KMS-11 (cell line): ENCODE measurements at regions not wholly inside any gene's neighbourhood (a gene's known extent, or its start where the extent isn't known, plus 50 kb on each side); places are given as distances from the start of the nearest gene placed in this dataset.
A peak's percentile ranks its signal among the peaks of the same experiment; 100 is the strongest.

Experiments
- H2AFZ ChIP-seq: fragments of 200-600 bp; sonication (generic); 2 replicates; pipeline ENCODE4 v1.6.1; 2016; ENCODE audit warnings: antibody characterized with exemption, mixed run types, low read depth
- H3K27ac ChIP-seq: fragments of 200-600 bp; sonication (generic); 2 replicates; pipeline ENCODE4 v1.6.1; 2016; ENCODE audit warnings: mild to moderate bottlenecking, mixed run types
- H3K27me3 ChIP-seq: fragments of 200-600 bp; sonication (generic); 2 replicates; pipeline ENCODE4 v1.6.1; 2017; ENCODE audit warnings: mild to moderate bottlenecking, low read depth, mixed run types, moderate library complexity; ENCODE audit not compliant: insufficient read depth
- H3K36me3 ChIP-seq: fragments of 200-600 bp; sonication (generic); 2 replicates; pipeline ENCODE4 v1.6.1; 2017; ENCODE audit warnings: mild to moderate bottlenecking, mixed run types; ENCODE audit not compliant: insufficient read depth
- H3K4me1 ChIP-seq: fragments of 200-600 bp; sonication (generic); 2 replicates; pipeline ENCODE4 v1.6.1; 2016; ENCODE audit warnings: mild to moderate bottlenecking, low read depth, mixed run types; ENCODE audit not compliant: poor library complexity, severe bottlenecking
- H3K4me2 ChIP-seq: fragments of 200-600 bp; sonication (generic); 2 replicates; pipeline ENCODE4 v1.7.0; 2016; ENCODE audit warnings: mild to moderate bottlenecking, mixed run types
- H3K4me3 ChIP-seq: fragments of 200-600 bp; sonication (generic); IDR thresholded peaks from 2 replicates; pipeline ENCODE4 v1.6.1; 2017; ENCODE audit warnings: low read depth, low read length, mixed read lengths; ENCODE audit not compliant: insufficient read depth
- H3K79me2 ChIP-seq: fragments of 200-600 bp; sonication (generic); 2 replicates; pipeline ENCODE4 v1.6.1; 2016; ENCODE audit warnings: low read depth, mixed run types; ENCODE audit not compliant: insufficient read depth
- H3K9ac ChIP-seq: fragments of 200-600 bp; sonication (generic); 2 replicates; pipeline ENCODE4 v1.6.1; 2016; ENCODE audit warnings: mild to moderate bottlenecking, mixed run types
- H4K20me1 ChIP-seq: fragments of 200-600 bp; sonication (generic); 2 replicates; pipeline ENCODE4 v1.6.1; 2016; ENCODE audit warnings: mild to moderate bottlenecking, mixed run types; ENCODE audit not compliant: insufficient read depth
- CTCF ChIP-seq: fragments of 200-600 bp; sonication (generic); conservative IDR thresholded peaks from 2 replicates; pipeline ENCODE4 v1.6.1; 2017; ENCODE audit warnings: low read depth, mild to moderate bottlenecking, antibody characterized with exemption, low read length, moderate library complexity, mixed read lengths

GRCh38 chr13:91112924-91113277 lies 234.6 kb upstream of the MIR17HG start:
- Histone ChIP-seq H3K4me1 (no peaks in the 10 kb centered on the region), H3K27me3 (no peaks in the 10 kb centered on the region), H3K4me3 (no peak overlapping the region), H3K4me2 (no peak overlapping the region), H3K36me3 (no peaks in the 10 kb centered on the region), H4K20me1 (no peaks in the 10 kb centered on the region), H3K9ac (no peak overlapping the region), H3K27ac (no peak overlapping the region), H3K79me2 (no peaks in the 10 kb centered on the region), H2AFZ (no peak overlapping the region)
- TF ChIP-seq CTCF = no peak

DNA sequence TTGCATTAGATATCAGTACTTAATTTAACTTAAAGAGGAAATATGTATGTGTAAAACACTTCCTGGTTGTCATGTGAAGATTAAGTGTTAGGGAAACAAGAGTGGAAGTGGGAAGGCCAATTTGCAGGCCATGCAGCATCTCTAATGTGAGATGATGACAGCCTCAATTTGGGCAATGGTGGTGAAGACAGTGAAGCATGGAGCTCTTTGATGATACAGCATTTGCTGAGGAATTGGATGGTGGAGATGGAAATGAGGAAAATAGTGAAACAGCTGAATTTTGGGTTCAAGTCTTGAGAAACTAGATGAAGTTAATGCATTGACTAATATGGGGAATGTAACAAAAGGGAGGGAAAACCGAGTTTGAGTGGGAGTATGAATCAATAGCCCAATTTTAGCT lies 231.7 kb upstream of the MIR17HG start:
- Histone ChIP-seq H3K36me3 (no peaks in the 10 kb centered on the region), H2AFZ (no peak overlapping the region), H3K4me3 (no peak overlapping the region), H3K4me1 (peaks cover 28% of the 10 kb centered on the region), H3K27ac (no peak overlapping the region), H3K9ac (no peak overlapping the region), H3K4me2 (no peak overlapping the region), H3K27me3 (no peaks in the 10 kb centered on the region), H4K20me1 (no peaks in the 10 kb centered on the region), H3K79me2 (no peaks in the 10 kb centered on the region)
- no peak for TF ChIP-seq CTCF

DNA sequence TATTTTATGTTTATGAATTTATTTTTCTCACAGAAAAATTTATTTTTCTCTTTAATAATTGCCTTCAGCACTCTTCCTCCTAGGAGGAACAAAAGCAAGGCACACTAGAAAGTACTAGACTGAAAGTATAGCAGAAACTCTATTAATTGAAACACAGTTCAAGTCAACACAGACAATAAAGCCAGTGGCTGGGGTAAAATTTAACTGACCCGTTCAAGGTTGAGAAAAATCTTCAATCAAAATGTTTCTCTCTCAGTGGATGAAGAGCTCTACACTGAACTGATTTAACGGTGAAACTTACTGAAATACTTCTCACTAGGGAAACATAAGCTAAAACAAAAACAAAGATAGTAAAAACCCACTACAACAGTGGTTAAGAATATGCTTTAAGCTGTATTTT lies 230.1 kb upstream of the MIR17HG start:
- Histone ChIP-seq H3K79me2 (no peaks in the 10 kb centered on the region), H3K4me3 (no peak overlapping the region), H3K4me2 (no peak overlapping the region), H3K27ac (no peak overlapping the region), H3K9ac (no peak overlapping the region), H4K20me1 (no peaks in the 10 kb centered on the region), H2AFZ (no peak overlapping the region), H3K27me3 (no peaks in the 10 kb centered on the region), H3K4me1 (peaks cover 44% of the 10 kb centered on the region), H3K36me3 (no peaks in the 10 kb centered on the region)
- TF ChIP-seq CTCF = no peak

GRCh38 chr13:91119643-91120042 lies 227.8 kb upstream of the MIR17HG start:
- Histone ChIP-seq H3K4me2 (peak overlapping the region; percentile 57), H3K4me1 (peaks cover 64% of the 10 kb centered on the region)

More at GRCh38 chr13:91119643-91120042, 227.8 kb upstream of the MIR17HG start:
- Histone ChIP-seq H3K9ac (no peak overlapping the region), H3K79me2 (no peaks in the 10 kb centered on the region), H3K4me3 (no peak overlapping the region), H4K20me1 (no peaks in the 10 kb centered on the region), H3K27me3 (no peaks in the 10 kb centered on the region), H3K27ac (no peak overlapping the region; the same call in 1 of the 2 replicates), H2AFZ (no peak overlapping the region), H3K36me3 (no peaks in the 10 kb centered on the region)
- TF ChIP-seq CTCF = no peak
